Astrocyte (in vitro differentiated cells and primary cell): ENCODE measurements at regions not wholly inside any gene's neighbourhood (a gene's known extent, or its start where the extent isn't known, plus 50 kb on each side); places are given as distances from the start of the nearest gene placed in this dataset.

Experiments used
- EZH2 ChIP-seq: IDR thresholded peaks from 2 replicates; pipeline ENCODE4 v1.6.1; 2012; ENCODE audit warnings: mild to moderate bottlenecking, low read length, inconsistent platforms; ENCODE audit not compliant: insufficient read depth
- TF ChIP-seq, protein P1 (sequence below): IDR thresholded peaks from 2 replicates; pipeline ENCODE4 v1.5.1; 2011; ENCODE audit warnings: low read depth, mild to moderate bottlenecking, inconsistent platforms, low read length, moderate library complexity; ENCODE audit not compliant: insufficient read depth

DNA sequence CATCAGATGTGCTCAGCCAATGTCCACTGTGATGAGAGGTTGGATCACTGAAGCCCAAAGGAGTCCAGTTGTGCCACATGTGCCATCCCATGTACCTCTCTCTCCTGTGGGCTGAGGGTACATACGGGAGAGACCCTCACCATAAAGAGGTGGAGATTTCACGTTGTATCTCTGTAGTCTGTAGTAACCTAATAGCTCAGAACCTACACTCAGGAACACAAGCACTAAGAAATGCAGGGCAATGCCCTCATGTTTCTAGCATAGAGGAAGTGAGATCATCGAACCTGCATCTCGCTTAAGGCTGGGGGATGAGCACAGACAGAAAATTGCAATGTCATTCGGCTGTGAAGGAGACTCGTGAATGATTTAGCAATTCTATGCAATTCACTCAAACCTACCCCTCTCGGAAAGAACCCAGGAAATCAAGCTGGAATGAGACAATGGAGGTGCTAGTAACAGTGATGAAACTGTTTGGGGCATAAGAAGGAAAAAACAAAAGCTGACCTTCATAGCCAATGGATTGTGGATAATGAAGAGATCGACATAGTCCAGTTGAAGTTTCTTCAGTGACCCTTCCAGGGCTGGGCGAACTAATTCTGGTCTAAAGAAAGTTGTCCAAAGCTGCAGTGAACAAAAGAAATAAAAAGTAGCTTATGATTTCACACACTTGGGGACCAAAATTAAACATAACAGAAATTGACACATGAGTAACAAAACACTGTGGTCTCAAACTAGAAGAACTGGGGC is 80.3 kb upstream of the UCN3 start:
- TF ChIP-seq, protein P1, sequence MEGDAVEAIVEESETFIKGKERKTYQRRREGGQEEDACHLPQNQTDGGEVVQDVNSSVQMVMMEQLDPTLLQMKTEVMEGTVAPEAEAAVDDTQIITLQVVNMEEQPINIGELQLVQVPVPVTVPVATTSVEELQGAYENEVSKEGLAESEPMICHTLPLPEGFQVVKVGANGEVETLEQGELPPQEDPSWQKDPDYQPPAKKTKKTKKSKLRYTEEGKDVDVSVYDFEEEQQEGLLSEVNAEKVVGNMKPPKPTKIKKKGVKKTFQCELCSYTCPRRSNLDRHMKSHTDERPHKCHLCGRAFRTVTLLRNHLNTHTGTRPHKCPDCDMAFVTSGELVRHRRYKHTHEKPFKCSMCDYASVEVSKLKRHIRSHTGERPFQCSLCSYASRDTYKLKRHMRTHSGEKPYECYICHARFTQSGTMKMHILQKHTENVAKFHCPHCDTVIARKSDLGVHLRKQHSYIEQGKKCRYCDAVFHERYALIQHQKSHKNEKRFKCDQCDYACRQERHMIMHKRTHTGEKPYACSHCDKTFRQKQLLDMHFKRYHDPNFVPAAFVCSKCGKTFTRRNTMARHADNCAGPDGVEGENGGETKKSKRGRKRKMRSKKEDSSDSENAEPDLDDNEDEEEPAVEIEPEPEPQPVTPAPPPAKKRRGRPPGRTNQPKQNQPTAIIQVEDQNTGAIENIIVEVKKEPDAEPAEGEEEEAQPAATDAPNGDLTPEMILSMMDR: no peak
- TF ChIP-seq EZH2: no peak
